GM21360 (cell line): ENCODE measurements at regions not wholly inside any gene's neighbourhood (a gene's known extent, or its start where the extent isn't known, plus 50 kb on each side); places are given as distances from the start of the nearest gene placed in this dataset.
"Not testable (repeated sequence)": the region's sequence is repeated elsewhere in the genome, so short reads cannot be mapped to it uniquely, and the experiment has no call there.

ENCODE experiments used
- ATAC-seq: cut with Tn5 transposase; IDR thresholded peaks from one replicate; pipeline ENCODE4 v1.9.1; 2021; ENCODE audit warnings: mild to moderate bottlenecking, moderate library complexity; ENCODE audit not compliant: unreplicated experiment

DNA sequence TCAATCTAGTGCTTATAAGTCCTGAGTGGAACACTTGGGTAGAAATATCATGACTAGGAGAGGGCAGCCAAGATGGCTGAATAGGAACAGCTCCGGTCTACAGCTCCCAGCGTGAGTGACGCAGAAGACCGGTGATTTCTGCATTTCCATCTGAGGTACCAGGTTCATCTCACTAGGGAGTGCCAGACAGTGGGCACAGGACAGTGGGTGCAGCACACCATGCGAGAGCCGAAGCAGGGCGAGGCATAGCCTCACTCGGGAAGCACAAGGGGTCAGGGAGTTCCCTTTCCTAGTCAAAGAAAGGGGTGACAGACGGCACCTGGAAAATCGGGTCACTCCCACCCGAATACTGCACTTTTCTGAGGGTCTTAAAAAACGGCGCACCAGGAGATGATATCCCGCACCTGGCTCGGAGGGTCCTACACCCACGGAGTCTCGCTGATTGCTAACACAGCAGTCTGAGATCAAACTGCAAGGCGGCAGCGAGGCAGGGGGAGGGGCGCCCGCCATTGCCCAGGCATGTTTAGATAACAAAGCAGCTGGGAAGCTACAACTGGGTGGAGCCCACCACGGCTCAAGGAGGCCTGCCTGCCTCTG lies 302.8 kb downstream of the TFAP2B start:
- not testable (repeated sequence) for ATAC-seq

- no peak for ATAC-seq
These were observed 310.4 kb downstream of the TFAP2B start for GRCh38 chr6:51129043-51129442.

- ATAC-seq, result no peak
These were observed 319.1 kb downstream of the TFAP2B start for GRCh38 chr6:51137777-51138176.

GRCh38 chr6:51139950-51140385 lies 321.3 kb downstream of the TFAP2B start:
- ATAC-seq, result no peak

DNA sequence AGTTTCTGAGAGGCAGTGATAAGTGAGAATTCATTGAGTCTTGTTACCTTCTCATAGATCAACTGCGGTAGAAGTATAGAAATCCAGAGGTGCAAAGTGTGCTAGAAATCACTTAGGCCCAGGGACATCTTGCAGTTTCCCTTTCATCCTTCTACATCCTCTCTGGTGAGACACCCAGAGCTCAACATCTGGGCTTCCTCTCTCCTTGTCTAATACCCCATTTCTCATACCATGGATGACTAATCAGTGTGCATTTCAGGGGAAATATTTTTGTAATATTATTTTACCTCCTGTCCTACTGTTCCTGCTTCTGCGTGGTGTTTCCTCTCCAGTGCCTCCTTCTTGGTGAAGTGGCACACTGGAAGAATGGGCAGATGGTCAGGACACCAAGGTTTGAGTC lies 322.4 kb downstream of the TFAP2B start:
- no peak for ATAC-seq

- no peak for ATAC-seq
These were observed 329.1 kb downstream of the TFAP2B start for GRCh38 chr6:51147756-51148155.

GRCh38 chr6:51152594-51152993 lies 333.9 kb downstream of the TFAP2B start:
- no peak for ATAC-seq

DNA sequence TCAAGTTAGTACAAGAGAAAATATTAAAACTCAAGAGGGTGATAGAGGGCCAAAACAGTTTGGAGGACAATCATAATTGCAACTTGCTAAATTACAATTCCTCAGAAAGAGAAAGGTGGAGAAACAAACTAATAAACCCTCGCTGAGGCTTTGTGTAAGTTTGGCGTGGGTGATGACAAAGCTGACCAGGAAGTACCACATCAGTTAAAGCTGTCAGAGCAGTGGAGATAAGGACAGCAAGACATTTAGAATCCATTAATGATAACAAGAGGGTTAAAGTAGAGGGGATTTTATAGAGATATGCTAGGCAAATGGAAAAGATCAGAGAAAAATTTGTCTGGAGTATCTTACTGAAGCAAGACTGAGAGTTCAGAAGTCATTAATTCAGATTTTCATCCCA lies 334.4 kb downstream of the TFAP2B start:
- no peak for ATAC-seq

DNA sequence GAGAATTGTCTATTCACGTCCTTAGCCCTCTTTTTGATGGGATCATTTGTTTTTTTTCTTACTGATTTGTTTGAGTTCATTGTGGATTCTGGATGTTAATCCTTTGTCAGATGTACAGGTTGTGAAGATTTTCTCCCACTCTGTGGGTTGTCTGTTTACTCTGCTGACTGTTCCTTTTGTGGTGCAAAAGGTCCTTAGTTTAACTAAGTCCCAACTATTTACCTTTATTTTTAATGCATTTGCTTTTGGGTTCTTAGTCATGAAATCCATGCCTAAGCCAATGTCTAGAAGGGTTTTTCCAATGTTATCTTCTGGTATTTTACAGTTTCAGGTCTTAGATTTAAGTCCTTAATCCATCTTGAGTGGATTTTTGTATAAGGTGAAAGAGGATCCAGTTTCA lies 336.3 kb downstream of the TFAP2B start:
- ATAC-seq, result not testable (repeated sequence)

GRCh38 chr6:51159260-51159659 lies 340.6 kb downstream of the TFAP2B start:
- ATAC-seq, result not testable (repeated sequence)

- no peak for ATAC-seq
These were observed 343.1 kb downstream of the TFAP2B start for GRCh38 chr6:51161752-51162151.

GRCh38 chr6:51163843-51164529 lies 345.3 kb downstream of the TFAP2B start:
- ATAC-seq, result no peak

DNA sequence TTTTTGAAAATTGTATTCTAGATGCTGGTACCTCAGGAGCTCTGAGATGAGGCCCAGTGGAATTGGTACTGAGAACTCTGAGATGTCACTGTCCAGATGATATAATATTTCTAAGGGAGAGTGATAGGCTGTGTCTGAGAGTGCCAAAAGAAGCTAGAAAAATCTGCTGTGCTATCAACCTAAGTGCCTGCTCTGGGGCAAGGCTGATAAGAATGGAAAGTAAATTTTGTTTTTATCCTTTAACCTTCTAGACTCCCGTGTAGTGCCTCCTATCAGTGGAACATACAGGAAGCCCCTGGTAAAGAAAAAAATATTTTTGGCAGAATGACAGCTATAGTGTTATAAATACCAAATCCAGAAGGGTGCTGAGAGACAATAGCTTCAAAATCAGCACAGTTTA lies 348.2 kb downstream of the TFAP2B start:
- ATAC-seq, result no peak

DNA sequence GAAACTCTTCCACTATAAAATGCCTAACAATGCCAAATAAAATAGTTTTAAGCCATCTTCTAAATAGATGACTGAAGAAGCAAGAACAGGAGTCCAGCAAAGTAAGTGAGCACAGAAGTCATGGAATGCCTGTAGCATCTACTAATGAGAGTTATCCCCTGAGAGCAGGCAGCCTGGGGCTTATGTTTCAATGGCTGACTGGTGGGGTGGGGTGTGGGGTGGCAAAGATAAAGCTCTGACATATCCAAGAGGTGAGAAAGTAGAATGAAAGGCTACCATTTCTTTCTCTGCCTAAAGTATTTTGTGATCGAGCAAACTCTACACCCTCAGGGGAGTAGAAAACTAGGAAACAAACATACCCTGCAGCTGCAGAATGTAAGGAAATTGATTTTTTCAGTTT lies 348.8 kb downstream of the TFAP2B start:
- ATAC-seq, result no peak

DNA sequence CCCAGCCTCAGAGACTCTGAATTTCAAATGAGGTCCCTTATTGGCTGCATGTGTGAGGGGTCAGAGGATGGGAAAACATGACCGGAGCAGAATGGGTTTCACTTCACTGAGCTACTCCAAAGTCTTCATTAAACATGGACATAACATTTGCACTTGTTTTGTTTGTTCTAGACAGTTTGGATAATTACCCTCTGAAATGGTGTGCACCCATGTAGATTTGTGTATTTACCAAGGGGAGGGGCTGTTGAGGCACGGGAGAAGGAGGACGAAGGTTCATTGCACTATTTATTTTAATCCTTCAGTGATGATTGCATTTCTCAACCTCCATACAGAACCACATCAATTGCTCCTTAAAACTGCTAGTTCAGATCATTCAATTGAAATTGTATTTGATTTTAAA lies 364.2 kb downstream of the TFAP2B start:
- no peak for ATAC-seq

DNA sequence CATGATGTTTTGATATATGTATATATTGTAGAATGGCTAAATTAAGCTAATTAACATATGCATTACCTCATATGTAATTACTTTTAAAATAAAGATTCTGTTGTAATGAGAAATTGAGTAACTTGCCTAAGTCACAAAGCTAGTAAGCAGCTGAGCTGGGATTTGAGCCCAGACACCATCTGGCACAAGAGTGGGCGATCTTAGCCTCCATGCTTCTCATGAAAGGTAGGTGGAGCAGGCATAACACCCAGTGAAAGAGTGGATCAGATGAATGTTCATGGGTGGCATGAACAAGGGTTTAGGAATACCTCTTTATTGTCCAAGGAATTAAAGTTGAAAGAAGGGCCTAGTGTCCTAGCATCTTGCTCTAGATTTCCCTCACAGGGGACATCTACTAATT lies 365.4 kb downstream of the TFAP2B start:
- no peak for ATAC-seq

- ATAC-seq, result not testable (repeated sequence)
These were observed 374.5 kb downstream of the TFAP2B start for GRCh38 chr6:51193163-51193562.

- no peak for ATAC-seq
These were observed 380.5 kb downstream of the TFAP2B start for GRCh38 chr6:51199105-51199552.

GRCh38 chr6:51199733-51200260 lies 381.1 kb downstream of the TFAP2B start:
- ATAC-seq, result no peak

GRCh38 chr6:51200676-51201075 lies 382.0 kb downstream of the TFAP2B start:
- ATAC-seq, result no peak

DNA sequence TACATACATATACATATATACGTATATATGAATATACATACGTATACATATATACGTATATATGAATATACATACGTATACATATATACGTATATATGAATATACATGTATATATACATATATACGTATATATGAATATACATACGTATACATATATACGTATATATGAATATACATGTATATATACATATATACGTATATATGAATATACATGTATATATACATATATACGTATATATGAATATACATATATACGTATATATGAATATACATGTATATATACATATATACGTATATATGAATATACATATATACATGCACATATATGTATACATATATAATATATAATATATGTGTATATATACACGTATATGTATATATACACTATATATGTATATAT lies 384.0 kb downstream of the TFAP2B start:
- not testable (repeated sequence) for ATAC-seq

- no peak for ATAC-seq
These were observed 384.8 kb downstream of the TFAP2B start for GRCh38 chr6:51203504-51203903.
